ENCODE measurements at regions not wholly inside any gene's neighbourhood (a gene's known extent, or its start where the extent isn't known, plus 50 kb on each side); places are given as distances from the start of the nearest gene placed in this dataset.
"Not testable (repeated sequence)": the region's sequence is repeated elsewhere in the genome, so short reads cannot be mapped to it uniquely, and the experiment has no call there.

- DNase-seq, result not testable (repeated sequence)
These were observed 69.5 kb downstream of the NPIPA7 start for GRCh38 chr16:16448423-16448822.

GRCh38 chr16:16449712-16450237 lies 70.8 kb downstream of the NPIPA7 start:
- not testable (repeated sequence) for DNase-seq

GRCh38 chr16:16451721-16452410 lies 72.9 kb downstream of the NPIPA7 start:
- not testable (repeated sequence) for DNase-seq

GRCh38 chr16:16458579-16458978 lies 79.6 kb downstream of the NPIPA7 start:
- DNase-seq, result not testable (repeated sequence)

- DNase-seq, result not testable (repeated sequence)
These were observed 84.9 kb downstream of the NPIPA7 start for GRCh38 chr16:16463792-16464191.

GRCh38 chr16:16488919-16489318 lies 110.0 kb downstream of the NPIPA7 start:
- not testable (repeated sequence) for DNase-seq

GRCh38 chr16:16489466-16489865 lies 110.5 kb downstream of the NPIPA7 start:
- not testable (repeated sequence) for DNase-seq

GRCh38 chr16:16494114-16494513 lies 115.2 kb downstream of the NPIPA7 start:
- DNase-seq, result not testable (repeated sequence)

GRCh38 chr16:16494998-16495397 lies 116.1 kb downstream of the NPIPA7 start:
- not testable (repeated sequence) for DNase-seq

GRCh38 chr16:16499875-16500274 lies 120.9 kb downstream of the NPIPA7 start:
- not testable (repeated sequence) for DNase-seq

- not testable (repeated sequence) for DNase-seq
These were observed 128.1 kb downstream of the NPIPA7 start for GRCh38 chr16:16507041-16507440.

GRCh38 chr16:16508344-16508743 lies 129.4 kb downstream of the NPIPA7 start:
- DNase-seq, result not testable (repeated sequence)

- not testable (repeated sequence) for DNase-seq
These were observed 140.5 kb downstream of the NPIPA7 start for GRCh38 chr16:16519395-16519794.

GRCh38 chr16:16521239-16522002 lies 142.5 kb downstream of the NPIPA7 start:
- DNase-seq, result not testable (repeated sequence)

- not testable (repeated sequence) for DNase-seq
These were observed 148.1 kb downstream of the NPIPA7 start for GRCh38 chr16:16526998-16527397.

GRCh38 chr16:16530744-16531143 lies 151.8 kb downstream of the NPIPA7 start:
- not testable (repeated sequence) for DNase-seq

GRCh38 chr16:16535565-16535964 lies 156.6 kb downstream of the NPIPA7 start:
- not testable (repeated sequence) for DNase-seq

- not testable (repeated sequence) for DNase-seq
These were observed 157.2 kb downstream of the NPIPA7 start for GRCh38 chr16:16536151-16536550.

- DNase-seq, result not testable (repeated sequence)
These were observed 170.8 kb downstream of the NPIPA7 start for GRCh38 chr16:16549710-16550109.

- not testable (repeated sequence) for DNase-seq
These were observed 171.9 kb downstream of the NPIPA7 start for GRCh38 chr16:16550824-16551223.

- DNase-seq, result not testable (repeated sequence)
These were observed 173.9 kb downstream of the NPIPA7 start for GRCh38 chr16:16552819-16553340.

GRCh38 chr16:16559179-16559740 lies 180.3 kb downstream of the NPIPA7 start:
- DNase-seq, result not testable (repeated sequence)

GRCh38 chr16:16561532-16561931 lies 182.6 kb downstream of the NPIPA7 start:
- not testable (repeated sequence) for DNase-seq

All from activated CD4-positive, alpha-beta T cell treated with anti-CD3 and anti-CD28 coated beads, Interleukin-2, amount 50 U/mL, for 4 hours (primary cell).